Sciatic nerve (tissue), 2 donors: ENCODE measurements at regions not wholly inside any gene's neighbourhood (a gene's known extent, or its start where the extent isn't known, plus 50 kb on each side); places are given as distances from the start of the nearest gene placed in this dataset.

ENCODE experiments used
- ATAC-seq: fragments of 200-7000 bp; cut with Tn5 transposase; one replicate; pipeline ENCODE4 v1.9.1; 2020; ENCODE audit warnings: mild to moderate bottlenecking, moderate library complexity
- DNase-seq: peaks from one replicate; pipeline ENCODE4 v3.0.0-alpha.2; 2020; ENCODE audit warnings: low spot score
- intact Hi-C: fragments of 100-400 bp; cut with DNase I; formaldehyde crosslinking; loops from one replicate; pipeline ENCODE4 v1.14.2; 2022
- donor health status: DM: no; HTN: no; CAD: no.
- donor health status: DM: no; HTN: no; CAD: no.

DNA sequence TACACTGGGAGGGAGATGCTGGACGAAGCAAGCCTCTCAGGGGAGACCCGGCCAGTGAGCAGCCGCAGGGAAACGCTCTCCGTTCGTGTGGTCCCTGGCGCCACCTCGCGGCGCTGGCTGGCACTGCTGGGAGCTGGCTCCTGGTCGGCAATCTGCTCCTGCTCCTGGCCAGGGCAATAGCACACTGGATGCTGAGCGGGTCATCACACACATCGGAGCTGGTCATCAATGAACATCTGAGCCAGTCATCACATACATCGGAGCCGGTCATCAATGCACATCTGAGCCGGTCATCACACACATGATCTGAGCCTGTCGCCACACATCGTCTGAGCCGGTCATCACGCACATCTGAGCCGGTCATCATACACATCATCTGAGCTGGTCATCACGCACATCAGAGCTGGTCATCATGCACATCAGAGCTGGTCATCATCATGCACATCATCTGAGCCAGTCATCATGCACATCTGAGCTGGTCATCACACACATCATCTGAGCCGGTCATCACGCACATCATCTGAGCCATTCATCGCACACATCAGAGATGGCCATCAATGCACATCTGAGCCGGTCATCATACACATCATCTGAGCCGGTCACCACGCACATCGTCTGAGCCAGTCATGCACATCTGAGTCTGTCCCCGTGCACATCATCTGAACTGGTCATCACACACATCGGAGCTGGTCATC is 217.3 kb downstream of the RBFOX3 start:
- intact Hi-C loops, result loop anchor here (10.0 kb wide), 2 partner anchors 311 to 1499 kb away; no protein-coding TSS in a partner anchor
- peak; percentile 88 for DNase-seq
- ATAC-seq, result peak; percentile 83

DNA sequence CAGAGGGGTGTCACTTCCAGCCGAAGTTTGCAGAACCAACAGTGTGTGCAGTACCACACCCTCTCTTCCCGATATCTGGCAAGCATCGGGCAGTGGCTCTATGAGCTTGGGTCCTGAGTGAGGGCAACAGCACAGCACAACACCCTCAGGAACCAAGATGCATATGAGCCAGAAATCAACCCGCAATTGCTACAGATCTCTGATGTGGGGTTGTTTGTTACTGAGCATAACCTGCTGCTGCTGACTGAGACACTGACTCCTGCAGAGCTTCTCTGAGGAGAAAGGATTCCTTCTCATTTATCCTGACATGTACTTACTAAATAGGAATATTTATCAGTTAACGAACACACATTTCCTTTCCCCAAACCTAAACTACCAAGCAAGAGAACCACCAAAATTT is 218.3 kb downstream of the RBFOX3 start:
- intact Hi-C loops, result loop anchor here (10.0 kb wide), 2 partner anchors 312 to 1498 kb away; no protein-coding TSS in a partner anchor
- DNase-seq (no peak), ATAC-seq (no peak)

DNA sequence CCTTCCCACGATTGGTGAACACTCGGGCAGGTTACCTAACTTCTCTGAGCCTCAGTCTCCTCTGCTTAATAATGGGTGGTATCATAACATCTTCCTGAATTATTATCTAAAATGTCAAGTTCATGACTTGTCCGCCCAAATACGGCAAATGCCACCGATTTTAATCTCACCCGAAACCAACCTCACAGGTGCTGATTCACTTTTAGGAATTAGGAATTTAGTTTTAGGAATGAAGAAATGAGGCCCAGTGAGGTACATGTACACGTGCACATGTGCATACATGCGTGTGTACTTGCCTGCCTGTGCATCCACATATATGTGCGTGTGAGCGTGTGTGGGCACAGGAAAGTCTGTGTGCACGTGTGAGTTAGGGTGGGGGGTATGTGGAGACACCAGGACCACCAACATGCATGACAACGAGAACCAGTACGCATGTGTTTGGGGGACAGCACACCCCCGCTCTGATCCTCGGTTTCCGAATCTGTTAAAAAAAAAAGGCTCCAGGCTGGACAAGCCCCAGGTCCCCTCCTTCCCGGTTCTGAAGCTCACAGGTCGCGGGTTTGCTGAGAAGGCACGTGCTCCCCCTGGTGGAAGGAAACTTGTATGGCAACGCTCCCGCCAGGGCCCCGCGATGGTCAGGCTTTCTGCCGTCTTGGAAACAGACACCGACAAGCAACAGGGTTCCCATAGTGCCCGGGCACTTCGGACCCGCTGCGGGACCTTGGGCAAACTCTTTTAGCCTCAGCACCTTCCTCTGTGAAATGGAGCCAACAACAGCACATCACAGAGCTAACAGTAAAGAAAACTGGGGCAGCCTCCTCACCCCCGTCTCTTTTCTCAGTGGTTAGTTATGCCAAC is 219.2 kb downstream of the RBFOX3 start:
- intact Hi-C loops, result loop anchor here (10.0 kb wide), 2 partner anchors 313 to 1497 kb away; no protein-coding TSS in a partner anchor
- DNase-seq (peak; percentile 87), ATAC-seq (peak; percentile 72)

DNA sequence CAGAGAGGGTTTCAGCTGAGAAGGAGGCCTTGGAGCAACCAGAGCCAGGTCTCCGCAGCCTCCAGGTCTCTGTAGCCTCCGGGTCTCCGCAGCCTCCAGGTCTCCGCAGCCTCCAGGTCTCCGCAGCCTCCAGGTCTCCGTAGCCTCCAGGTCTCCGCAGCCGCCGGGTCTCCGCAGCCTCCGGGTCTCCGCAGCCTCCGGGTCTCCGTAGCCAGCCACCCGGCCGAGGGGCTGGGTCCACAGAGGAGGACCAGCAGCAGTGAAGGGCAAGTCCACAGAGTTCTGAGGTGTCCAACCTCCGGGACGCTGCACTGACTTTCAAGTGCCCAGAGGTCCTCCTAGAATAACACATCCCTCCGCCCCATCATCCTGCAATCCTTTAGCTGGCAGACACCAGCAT is 221.0 kb downstream of the RBFOX3 start:
- DNase-seq (no peak), ATAC-seq (no peak)
- intact Hi-C loops, result loop anchor here (5.0 to 10.0 kb wide), 3 partner anchors 303 to 1495 kb away; no protein-coding TSS in a partner anchor

DNA sequence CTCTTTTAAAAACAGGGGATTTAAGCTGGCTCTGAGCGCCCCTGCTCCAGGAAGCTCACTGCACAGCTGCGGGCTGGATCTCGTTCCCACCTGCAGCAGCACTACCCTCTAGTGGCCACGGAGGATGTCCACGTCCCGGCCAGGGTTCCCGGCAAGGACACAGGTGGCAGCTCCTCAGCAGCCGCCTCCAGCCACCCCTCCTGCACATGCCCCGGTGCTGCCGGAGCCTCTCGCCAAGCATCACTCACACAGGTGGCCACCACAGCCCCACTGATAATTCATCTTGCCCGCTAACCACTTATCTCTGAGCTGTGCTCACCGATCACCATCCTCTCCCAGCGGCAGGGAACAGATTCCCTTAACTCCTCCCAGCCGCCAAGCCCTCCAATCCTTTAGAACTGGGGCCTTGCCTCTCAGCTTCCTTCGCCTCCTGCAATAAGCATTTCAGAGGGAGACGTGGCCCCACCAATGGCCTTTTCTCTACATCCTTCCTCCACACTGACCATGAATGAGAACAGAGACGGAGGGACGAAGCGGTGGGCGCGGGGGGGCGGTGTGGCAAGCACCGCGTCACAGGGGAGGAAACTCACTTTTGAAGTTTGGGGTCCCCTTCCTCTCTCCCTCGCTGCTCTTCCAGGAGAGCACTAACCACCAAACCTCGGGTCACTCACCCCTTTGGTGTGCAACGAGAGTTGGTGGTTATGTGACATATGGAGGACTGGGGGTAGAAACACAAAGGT is 222.1 kb downstream of the RBFOX3 start:
- intact Hi-C loops, result loop anchor here (5.0 kb wide), 1 partner anchor 301 kb away; no protein-coding TSS in a partner anchor
- ATAC-seq, result peak; percentile 47

DNA sequence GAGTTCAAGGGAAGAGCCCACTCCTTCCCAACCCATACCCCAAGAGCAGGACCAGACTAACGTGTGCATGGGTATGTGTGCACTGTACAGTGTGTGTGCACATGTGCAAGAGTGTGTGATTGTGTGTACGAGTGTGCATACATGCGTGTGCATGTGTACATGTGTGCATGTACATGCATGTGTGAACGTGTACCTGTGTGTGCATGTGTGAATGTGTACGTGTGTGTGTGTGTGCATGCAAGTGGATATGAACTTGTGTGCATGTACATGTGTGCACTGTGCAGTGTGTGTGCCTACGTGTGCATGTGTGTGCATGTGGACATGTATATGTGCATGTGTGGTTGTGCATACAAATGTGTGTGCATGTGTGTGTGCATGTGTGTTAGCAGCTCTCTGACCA is 223.1 kb downstream of the RBFOX3 start:
- intact Hi-C loops, result loop anchor here (5.0 kb wide), 1 partner anchor 300 kb away; no protein-coding TSS in a partner anchor
- ATAC-seq, result no peak
- DNase-seq, result no peak

More for the DNA sequence above, 222.1 kb downstream of the RBFOX3 start:
- no peak for DNase-seq

DNA sequence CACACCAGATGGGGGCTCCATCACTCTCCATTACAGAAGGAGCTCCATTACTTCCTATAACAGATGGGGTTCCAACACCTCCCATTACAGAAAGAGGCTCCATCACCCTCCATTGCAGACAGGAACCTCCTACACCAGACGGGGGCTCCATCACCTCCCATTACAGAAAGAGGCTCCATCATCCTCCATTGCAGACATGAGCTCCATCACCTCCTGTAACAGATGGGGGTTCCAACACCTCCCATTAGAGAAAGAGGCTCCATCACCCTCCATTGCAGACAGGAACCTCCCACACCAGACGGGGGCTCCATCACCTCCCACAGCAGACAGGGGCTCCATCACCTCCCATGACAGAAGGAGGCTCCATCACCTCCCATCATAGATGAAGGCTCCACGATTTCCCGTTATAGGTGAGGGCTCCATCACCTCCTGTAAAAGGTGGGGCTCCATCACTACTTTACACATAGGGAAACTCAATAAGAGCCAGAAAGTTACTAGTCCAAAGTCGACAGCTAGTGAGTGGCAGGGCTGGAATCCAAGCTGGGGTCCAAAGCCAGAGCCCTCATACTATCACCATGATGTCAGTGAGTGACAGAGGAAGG is 224.8 kb downstream of the RBFOX3 start:
- intact Hi-C loops, result loop anchor here (5.0 kb wide), 1 partner anchor 299 kb away; no protein-coding TSS in a partner anchor

DNA sequence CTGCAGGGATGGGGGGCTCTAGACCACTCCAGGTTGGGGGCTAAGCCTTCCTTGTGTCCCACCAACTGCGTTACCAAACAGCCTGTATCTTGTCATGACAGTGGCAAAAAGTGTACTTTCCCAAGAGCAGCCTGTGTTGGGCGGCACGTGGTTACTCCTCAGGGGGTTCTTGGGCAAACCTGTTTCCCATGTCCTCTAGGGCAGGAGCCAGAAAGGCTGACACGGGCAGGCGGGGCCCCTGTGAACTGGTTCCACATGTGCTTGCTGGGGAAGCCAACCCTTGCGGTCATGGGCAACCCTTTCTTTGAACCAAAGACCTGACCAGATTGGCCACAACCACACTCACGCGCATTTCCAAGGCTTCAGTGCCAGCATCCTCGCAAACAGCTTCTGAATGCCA is 228.5 kb downstream of the RBFOX3 start:
- ATAC-seq (no peak), DNase-seq (no peak)
- intact Hi-C loops, result no loop called here

More for the DNA sequence above, 224.8 kb downstream of the RBFOX3 start:
- DNase-seq, result no peak
- ATAC-seq, result no peak

DNA sequence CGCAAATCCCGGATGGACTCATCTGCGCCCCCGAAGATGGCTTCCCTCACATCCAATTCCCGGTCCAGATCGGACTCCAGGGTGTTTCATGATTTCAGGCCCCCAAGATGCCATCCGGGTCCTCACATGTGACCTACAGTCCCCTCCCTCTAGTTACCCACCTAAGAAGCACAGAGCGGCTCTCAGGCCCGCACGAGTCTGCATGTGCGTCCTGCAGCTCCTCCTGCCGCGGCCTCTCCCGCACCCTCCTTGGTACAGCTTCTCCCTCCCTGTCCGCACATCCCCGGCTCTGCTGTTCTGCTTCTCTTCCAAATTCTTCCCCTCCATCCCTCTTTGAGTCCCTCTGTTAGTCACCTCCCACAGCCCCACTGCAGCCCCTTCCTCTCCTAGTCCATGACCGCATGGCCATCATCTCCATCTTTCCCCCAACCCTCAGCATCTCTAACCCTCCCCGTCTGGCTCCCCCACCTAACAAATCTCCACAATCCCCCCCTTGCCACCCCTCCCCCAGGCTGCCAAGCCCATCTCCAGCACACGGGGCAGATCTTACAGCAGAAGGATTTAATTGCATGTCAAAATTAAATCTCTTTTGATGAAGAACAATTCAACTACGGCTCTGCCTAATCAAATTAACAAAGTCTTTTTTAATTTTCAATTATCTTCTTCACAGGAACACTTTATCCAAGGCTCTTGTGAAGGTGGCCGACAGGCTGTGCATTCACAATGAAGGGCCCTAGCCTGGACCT is 231.0 kb downstream of the RBFOX3 start:
- DNase-seq (no peak), ATAC-seq (no peak)
- intact Hi-C loops, result no loop called here

DNA sequence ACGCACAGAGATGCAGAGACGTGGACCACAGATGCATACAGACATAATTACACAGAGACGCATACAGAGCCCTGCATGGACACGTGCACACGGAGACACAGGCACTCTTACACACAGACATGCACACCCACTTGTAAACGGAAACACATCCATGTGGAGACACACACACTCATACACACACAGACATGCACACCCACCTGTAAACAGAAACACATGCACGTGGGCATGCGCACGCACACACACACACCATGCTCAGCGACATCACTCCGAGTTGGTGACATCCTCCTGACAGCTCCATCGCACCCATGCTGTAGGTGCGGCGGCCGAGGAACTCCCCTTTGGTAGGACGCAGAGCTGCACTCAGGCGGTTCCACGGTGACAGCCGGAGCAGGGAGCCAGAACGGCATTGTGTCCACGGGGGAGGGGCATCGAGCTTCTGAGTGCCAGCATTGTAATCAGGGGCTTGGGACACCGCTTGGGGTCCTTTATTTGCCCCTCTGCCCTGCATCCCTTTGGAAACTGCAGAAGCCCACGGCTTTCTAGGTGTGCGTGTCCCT is 233.5 kb downstream of the RBFOX3 start:
- no peak for ATAC-seq
- intact Hi-C loops, result no loop called here

DNA sequence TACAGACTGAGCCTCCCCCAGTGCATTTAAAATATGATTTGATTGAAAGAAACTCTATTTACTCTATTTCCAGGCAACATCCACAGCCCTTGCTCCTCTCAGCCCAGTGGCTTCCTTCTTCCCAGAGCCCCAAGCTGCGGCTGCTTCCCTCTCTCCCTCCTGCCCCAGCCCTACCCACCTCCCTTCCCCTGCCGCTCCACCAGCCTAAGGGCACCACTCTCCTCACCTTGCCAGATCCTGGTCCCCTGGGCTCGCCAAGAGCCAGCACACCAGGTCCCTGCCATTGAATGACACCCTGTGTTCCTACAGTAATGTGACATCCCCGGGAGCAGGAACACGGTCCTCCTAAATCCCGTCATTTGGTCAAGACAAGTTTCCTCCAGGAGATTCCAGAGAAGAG is 236.0 kb downstream of the RBFOX3 start:
- ATAC-seq (no peak), DNase-seq (no peak)
- intact Hi-C loops, result no loop called here

More for the DNA sequence above, 233.5 kb downstream of the RBFOX3 start:
- no peak for DNase-seq

DNA sequence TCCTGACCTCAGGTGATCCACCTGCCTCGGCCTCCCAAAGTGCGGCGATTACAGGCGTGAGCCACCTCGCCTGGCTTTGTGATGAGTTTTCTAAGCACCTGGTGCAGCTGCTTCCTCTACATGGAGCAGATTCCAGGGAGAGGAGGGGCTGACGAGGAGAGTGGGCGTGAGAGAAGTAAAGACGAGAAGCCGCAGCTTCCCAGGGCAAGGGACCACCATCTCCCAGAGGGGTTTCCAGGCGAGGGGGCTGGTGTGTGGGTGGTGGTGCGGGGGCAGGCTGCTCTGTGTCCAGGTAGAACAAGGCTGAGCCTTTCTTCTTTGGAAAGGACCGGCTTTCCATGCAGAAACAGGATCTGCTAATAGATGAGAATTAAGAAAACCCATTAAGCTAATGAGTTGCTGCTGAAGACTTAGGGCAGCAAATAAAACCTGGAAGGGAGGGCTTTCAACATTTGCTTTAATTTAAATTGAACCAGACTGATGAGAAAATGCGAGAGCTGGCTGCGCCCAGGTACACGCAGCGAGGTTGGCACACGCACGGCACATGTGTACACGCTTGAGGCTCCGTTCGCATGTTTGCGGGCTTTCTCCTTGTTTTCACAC is 236.7 kb downstream of the RBFOX3 start:
- intact Hi-C loops, result no loop called here
- no peak for ATAC-seq
- no peak for DNase-seq

DNA sequence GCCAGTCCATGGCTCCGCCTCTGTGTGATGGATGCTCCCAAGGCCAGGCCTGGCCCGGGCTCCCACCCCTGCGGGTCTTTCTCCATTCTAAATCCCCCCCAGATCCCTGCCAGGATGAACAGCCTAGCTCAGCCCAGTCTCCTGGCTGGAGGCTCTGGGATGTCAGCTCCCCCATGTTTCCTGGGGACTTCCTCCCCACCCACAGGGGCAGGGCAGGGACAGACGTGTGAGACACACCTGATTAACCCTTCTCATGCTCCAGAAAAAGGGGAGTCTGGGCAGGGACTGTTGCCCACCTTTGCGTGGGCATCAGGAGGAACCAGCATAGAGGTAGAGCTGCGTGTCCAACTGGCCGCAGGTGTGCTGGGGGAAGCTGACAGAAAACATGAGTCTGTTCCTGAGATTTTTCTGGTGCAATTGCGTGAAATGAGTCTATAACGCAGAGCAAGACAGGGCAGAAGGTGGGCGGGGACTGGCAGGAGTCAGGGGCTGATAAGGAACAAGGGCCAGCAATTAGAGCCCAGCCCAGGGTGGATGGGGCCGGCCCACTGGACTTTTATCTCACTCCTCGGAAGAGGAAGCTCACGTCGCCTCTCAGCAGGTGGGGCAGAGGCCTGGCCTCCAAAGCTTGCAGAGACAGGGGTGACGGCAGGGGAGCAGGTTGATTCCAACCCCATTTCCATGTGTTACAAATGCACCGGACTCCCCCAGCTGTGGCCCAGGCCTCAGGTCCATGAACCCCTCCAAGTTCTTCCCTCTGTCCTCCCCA is 238.2 kb downstream of the RBFOX3 start:
- intact Hi-C loops, result no loop called here
- DNase-seq (no peak), ATAC-seq (no peak)

DNA sequence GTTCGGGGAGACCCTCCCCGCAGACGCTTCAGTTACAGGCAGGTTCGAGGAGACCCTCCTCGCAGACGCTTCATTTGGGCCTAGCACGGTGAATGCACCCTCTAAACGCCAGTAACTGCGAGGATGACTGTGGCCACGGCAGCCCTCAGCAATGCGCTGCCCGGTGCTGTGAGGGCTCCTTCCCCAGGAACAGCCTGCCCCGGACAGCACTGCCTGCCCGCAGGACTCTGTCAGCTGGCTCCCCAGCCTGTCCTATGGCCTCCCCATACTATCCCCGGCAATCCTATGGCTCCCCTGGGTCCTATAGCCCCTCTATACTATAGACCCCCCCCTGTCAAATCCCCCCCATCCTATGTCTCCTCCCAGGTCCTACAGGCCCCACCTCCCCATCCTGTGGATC is 238.9 kb downstream of the RBFOX3 start:
- intact Hi-C loops, result no loop called here
- no peak for DNase-seq
- no peak for ATAC-seq

DNA sequence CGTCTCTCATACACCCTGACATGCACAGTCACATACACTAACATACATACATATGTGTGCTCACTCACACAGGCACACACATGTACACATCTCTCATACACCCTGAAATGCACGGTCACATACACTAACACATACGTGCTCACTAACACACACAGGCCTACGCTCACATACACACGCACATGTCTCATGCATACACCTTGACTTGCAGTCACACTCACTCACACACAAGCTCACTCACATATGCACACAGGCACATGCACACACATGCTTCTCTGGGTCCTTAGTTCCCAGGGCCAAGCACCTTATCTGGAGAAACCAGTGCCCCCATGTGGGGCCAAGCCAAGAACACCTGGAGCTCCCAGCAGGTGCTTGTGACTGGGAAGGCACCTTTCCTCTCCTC is 240.3 kb downstream of the RBFOX3 start:
- intact Hi-C loops, result no loop called here
- no peak for DNase-seq
- no peak for ATAC-seq

DNA sequence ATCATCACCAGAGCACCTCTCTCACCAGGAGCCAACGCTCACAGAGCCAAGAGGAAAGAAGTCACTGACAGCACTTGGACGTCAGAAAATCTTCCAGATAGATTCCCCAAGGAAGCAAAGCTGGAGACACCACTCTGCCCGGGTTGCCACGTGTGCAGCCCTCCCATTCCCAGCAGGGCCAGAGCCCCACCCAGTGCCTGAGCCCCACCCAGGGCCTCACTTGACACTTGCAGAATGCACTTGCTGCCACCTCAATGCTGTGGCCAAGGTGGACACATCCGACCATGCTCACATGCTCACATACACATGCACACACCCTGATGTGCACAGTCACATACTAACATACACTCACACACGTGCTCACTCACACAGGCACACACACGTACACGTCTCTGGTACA is 240.7 kb downstream of the RBFOX3 start:
- intact Hi-C loops, result no loop called here
- DNase-seq, result no peak
- ATAC-seq, result no peak

DNA sequence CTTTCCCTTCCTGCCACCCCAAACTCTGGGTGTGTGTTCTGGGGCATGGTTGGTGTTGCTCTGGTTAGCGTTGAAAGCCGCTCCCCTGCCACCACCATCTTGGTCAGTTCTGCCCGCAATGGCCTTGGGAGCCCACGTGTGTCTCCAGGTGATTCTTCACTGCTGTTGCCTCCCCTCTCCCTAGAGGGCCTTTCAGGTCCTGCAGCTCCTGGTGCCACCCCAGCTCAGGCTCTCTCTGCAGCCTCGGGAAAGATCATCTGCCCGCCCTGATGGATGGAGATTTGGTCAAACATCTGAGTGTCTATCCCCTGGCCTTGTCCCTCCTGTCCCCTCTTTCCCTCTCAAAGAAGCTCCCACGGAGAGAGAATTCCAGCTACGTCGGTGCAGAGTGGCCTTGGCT is 241.3 kb downstream of the RBFOX3 start:
- DNase-seq (no peak), ATAC-seq (no peak)
- intact Hi-C loops, result no loop called here
